HEK293T (cell line): ENCODE measurements at regions not wholly inside any gene's neighbourhood (a gene's known extent, or its start where the extent isn't known, plus 50 kb on each side); places are given as distances from the start of the nearest gene placed in this dataset.

Source experiments
- ARNT ChIP-seq: fragments of 450-650 bp; IDR thresholded peaks from 2 replicates; pipeline ENCODE4 v1.6.1; 2017; ENCODE audit warnings: mild to moderate bottlenecking
- BHLHE40 ChIP-seq: fragments of 450-650 bp; IDR thresholded peaks from 2 replicates; pipeline ENCODE4 v1.6.1; 2016; ENCODE audit warnings: mild to moderate bottlenecking, moderate library complexity, borderline replicate concordance
- CTBP1 ChIP-seq: fragments of 450-650 bp; IDR thresholded peaks from 2 replicates; pipeline ENCODE4 v1.6.1; 2016; ENCODE audit warnings: borderline replicate concordance
- SP1 ChIP-seq: fragments of 450-650 bp; IDR thresholded peaks from 2 replicates; pipeline ENCODE4 v1.6.1; 2017
- ZNF384 ChIP-seq: fragments of 450-650 bp; IDR thresholded peaks from 2 replicates; pipeline ENCODE4 v1.6.1; 2016
- TF ChIP-seq, protein P1 (sequence below): fragments of 450-650 bp; IDR thresholded peaks from 2 replicates; pipeline ENCODE4 v1.6.1; 2016

DNA sequence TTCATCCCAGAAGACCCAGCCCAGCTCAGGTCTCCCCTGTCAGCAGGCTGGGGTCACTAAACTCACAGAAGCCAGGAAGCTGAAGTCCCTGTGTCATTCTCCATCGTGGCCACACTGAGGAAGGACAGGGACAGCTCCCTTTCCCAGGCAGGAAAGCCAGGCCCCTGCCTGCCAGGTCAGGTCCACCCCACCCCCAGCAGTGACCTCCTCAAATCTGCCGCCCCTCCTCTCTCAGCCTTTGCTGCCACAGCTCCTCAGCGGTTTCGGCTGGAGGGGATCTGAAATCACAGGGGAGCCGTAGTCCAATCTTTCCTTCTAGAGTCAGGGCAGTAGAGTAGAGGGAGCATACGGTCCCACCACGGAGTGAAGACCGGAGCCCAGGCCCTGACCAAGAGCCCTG is 150.9 kb upstream of the UNC5B start:
- TF ChIP-seq SP1: no peak
- TF ChIP-seq, protein P1, sequence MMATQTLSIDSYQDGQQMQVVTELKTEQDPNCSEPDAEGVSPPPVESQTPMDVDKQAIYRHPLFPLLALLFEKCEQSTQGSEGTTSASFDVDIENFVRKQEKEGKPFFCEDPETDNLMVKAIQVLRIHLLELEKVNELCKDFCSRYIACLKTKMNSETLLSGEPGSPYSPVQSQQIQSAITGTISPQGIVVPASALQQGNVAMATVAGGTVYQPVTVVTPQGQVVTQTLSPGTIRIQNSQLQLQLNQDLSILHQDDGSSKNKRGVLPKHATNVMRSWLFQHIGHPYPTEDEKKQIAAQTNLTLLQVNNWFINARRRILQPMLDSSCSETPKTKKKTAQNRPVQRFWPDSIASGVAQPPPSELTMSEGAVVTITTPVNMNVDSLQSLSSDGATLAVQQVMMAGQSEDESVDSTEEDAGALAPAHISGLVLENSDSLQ: no peak
- TF ChIP-seq ARNT: no peak
- no peak for TF ChIP-seq CTBP1
- TF ChIP-seq BHLHE40: no peak
- TF ChIP-seq ZNF384: no peak
